Left lung (tissue), 4 donors: ENCODE measurements at regions not wholly inside any gene's neighbourhood (a gene's known extent, or its start where the extent isn't known, plus 50 kb on each side); places are given as distances from the start of the nearest gene placed in this dataset.

Source experiments
- ATAC-seq: fragments of 200-7000 bp; cut with Tn5 transposase; one replicate; pipeline ENCODE4 v1.9.1; 2020; ENCODE audit warnings: moderate library complexity
- DNase-seq, 4 donors: peaks; one replicate each; pipeline ENCODE4 v3.0.0-alpha.2; 2013 to 2020
- H3K27ac ChIP-seq, 2 donors: fragments of 200-600 bp; sonication (generic) in 1 of 2; one replicate each; pipeline versions ENCODE4 v1.5.0 to v1.8.0; 2020 to 2021
- H3K27me3 ChIP-seq, 2 donors: fragments of 200-600 bp; sonication (generic) in 1 of 2; one replicate each; pipeline versions ENCODE4 v1.5.0 to v1.8.0; 2020 to 2021
- H3K36me3 ChIP-seq, 2 donors: fragments of 200-600 bp; sonication (generic) in 1 of 2; one replicate each; pipeline versions ENCODE4 v1.5.0 to v1.8.0; 2020 to 2021
- H3K4me1 ChIP-seq, 2 donors: fragments of 200-600 bp; one replicate each; pipeline ENCODE4 v1.8.0; 2021
- H3K4me3 ChIP-seq, 2 donors: fragments of 200-600 bp; sonication (generic) in 1 of 2; one replicate each; pipeline versions ENCODE4 v1.5.0 to v1.8.0; 2020 to 2021; ENCODE audit warnings: mild to moderate bottlenecking in 1 of 2
- H3K9me3 ChIP-seq, 2 donors: fragments of 200-600 bp; sonication (generic) in 1 of 2; one replicate each; pipeline versions ENCODE4 v1.5.0 to v1.8.0; 2020 to 2021
- intact Hi-C, 2 donors: fragments of 100-400 bp; cut with DNase I; formaldehyde crosslinking; loops; one replicate each; pipeline versions ENCODE4 v1.11.2 to v1.14.2; 2022
- TF ChIP-seq, protein P1 (sequence below), 2 donors: fragments of 200-600 bp; sonication (generic) in 1 of 2; IDR thresholded peaks; one replicate each; pipeline versions ENCODE4 v1.5.0 to v1.8.0; 2021; ENCODE audit warnings: antibody characterized with exemption in 2 of 2
- donor health status: DM: no; HTN: yes; CAD: no.
- donor health status: DM: no; HTN: no; CAD: no.

DNA sequence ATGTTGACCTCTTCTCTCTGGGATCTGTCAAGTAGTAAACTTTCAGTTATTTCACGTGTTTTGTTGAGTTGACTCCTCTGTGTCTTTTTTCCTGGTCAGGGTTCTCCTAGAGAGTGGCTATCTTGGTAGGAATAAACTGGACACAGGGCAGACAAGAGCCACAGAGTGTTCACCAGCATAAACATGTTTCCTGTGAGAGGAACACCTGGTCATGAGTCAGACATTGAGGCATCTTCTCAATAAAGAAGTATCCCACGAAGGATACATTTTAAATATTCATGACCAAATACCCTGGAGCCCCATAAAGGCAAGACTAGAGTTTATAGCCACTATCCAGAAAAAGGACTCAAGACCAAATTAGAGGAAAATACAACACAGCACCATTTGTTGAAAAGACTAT lies 269.7 kb upstream of the ZNF521 start:
- Histone ChIP-seq H3K4me1 (no peaks in the 10 kb centered on the region), H3K9me3 (peaks cover 0 to 26% of the 10 kb centered on the region in 2 donors), H3K36me3 (no peaks in the 10 kb centered on the region), H3K4me3 (no peak overlapping the region), H3K27ac (no peak overlapping the region), H3K27me3 (no peaks in the 10 kb centered on the region)
- TF ChIP-seq, protein P1, sequence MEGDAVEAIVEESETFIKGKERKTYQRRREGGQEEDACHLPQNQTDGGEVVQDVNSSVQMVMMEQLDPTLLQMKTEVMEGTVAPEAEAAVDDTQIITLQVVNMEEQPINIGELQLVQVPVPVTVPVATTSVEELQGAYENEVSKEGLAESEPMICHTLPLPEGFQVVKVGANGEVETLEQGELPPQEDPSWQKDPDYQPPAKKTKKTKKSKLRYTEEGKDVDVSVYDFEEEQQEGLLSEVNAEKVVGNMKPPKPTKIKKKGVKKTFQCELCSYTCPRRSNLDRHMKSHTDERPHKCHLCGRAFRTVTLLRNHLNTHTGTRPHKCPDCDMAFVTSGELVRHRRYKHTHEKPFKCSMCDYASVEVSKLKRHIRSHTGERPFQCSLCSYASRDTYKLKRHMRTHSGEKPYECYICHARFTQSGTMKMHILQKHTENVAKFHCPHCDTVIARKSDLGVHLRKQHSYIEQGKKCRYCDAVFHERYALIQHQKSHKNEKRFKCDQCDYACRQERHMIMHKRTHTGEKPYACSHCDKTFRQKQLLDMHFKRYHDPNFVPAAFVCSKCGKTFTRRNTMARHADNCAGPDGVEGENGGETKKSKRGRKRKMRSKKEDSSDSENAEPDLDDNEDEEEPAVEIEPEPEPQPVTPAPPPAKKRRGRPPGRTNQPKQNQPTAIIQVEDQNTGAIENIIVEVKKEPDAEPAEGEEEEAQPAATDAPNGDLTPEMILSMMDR (IDR thresholded peaks at IDR 0.05) = no peak
- DNase-seq (no peak), ATAC-seq (no peak)
- intact Hi-C loops = no loop called here

DNA sequence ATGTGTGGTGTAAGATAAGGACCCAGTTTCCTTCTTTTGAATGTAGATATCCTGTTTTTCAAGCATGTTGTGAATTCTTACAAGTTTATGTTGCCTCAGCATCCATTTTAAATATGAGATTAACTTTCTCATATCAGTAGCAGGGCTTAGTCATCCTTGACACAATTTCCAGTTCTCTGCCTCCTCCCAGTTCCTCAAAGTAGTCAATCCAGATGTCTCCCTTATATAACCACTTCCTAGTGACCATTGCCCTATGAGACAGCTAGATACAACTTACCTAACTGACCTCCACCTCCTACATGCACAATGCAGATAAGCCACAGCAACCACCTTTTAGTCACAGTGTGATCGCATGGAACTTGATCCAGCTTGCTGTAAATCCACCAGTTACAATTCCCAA lies 269.2 kb upstream of the ZNF521 start:
- Histone ChIP-seq H3K27me3 (no peaks in the 10 kb centered on the region), H3K9me3 (peaks cover 0 to 21% of the 10 kb centered on the region in 2 donors), H3K27ac (no peak overlapping the region), H3K36me3 (no peaks in the 10 kb centered on the region), H3K4me3 (no peak overlapping the region), H3K4me1 (no peaks in the 10 kb centered on the region)
- intact Hi-C loops = no loop called here
- TF ChIP-seq, protein P1 (IDR thresholded peaks at IDR 0.05) = no peak
- ATAC-seq (no peak), DNase-seq (no peak)

DNA sequence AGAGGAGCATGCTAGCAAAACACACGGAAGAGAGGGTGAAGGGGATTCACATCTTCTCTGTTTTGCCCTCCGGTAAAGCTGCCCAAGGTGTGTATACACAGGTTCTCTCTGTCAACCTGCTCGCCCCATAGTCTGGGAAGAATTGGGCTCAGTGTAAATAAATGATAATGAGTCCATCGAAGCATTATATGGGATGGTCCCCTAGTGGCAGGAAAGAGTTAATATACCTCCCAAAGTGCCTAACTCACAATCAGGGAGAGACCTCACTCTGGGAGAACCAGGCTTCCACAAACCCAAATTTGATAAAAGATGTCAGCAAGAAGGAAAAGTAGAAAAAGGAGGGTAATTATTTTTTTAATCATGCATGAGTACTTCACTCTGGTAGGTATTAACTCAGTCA lies 262.2 kb upstream of the ZNF521 start:
- H3K9me3 ChIP-seq = no peaks in the 10 kb centered on the region
- H3K4me1 ChIP-seq = no peaks in the 10 kb centered on the region
- no peaks in the 10 kb centered on the region for H3K27me3 ChIP-seq
- intact Hi-C loops = no loop called here
- H3K4me3 ChIP-seq = no peak overlapping the region
- DNase-seq (no peak), ATAC-seq (no peak)
- no peak overlapping the region for H3K27ac ChIP-seq
- TF ChIP-seq, protein P1 (IDR thresholded peaks at IDR 0.05) = no peak
- no peaks in the 10 kb centered on the region for H3K36me3 ChIP-seq

DNA sequence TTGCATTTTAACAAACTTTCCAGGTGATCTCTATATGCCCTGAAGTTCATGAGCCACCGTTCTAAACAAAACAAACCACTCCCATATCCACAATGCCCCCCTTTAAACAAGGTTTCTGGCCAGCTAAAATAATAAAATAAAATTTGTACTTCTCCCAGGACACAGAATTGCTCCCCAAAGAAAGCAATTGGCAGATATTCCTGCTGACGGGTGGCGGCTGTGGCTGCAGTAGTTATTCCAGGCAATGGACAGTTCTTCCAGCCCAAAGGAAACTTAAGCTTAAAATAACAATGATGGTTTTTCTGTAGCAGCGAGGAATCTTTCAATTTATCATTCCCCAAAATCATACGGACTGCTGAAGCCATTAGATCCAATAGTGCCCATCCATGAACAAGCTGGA lies 260.5 kb upstream of the ZNF521 start:
- Histone ChIP-seq H3K36me3 (no peaks in the 10 kb centered on the region), H3K27me3 (no peaks in the 10 kb centered on the region), H3K4me3 (no peak overlapping the region), H3K9me3 (no peaks in the 10 kb centered on the region), H3K4me1 (no peaks in the 10 kb centered on the region), H3K27ac (no peak overlapping the region)
- TF ChIP-seq, protein P1 (IDR thresholded peaks at IDR 0.05) = no peak
- intact Hi-C loops = no loop called here
- ATAC-seq = no peak
- DNase-seq = no peak

DNA sequence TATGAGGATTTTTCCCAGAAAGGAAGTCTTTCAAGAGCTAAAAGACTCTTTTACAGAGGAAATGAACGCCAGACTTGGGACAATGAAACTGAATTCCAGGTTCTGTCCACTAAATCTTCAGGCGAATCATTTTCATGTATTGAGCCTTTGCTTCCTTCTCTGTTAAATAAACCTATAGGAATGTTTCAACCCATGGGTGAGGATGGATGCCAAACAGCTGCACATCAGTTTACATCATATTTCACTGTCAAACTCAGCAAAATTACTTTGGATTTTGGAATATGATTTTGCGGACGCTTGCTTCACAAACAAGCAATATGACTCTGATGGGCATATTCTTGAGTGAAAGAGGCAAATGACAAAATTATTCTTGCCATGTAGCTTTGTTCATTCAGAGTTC lies 256.1 kb upstream of the ZNF521 start:
- no peak for ATAC-seq
- intact Hi-C loops = loop anchor here in 1 of 2 donors (10.0 kb wide), 1 partner anchor 287 kb away; no protein-coding TSS in a partner anchor

More for the DNA sequence above, 256.1 kb upstream of the ZNF521 start:
- H3K27ac ChIP-seq = no peak overlapping the region
- DNase-seq = no peak
- no peaks in the 10 kb centered on the region for H3K27me3 ChIP-seq
- no peaks in the 10 kb centered on the region for H3K4me1 ChIP-seq
- no peaks in the 10 kb centered on the region for H3K36me3 ChIP-seq
- no peak overlapping the region for H3K4me3 ChIP-seq
- H3K9me3 ChIP-seq = no peaks in the 10 kb centered on the region
- TF ChIP-seq, protein P1 (IDR thresholded peaks at IDR 0.05) = no peak
